Inferior parietal cortex (tissue), 1 donor: ENCODE measurements at regions not wholly inside any gene's neighbourhood (a gene's known extent, or its start where the extent isn't known, plus 50 kb on each side); places are given as distances from the start of the nearest gene placed in this dataset.
"Not testable (repeated sequence)": the region's sequence is repeated elsewhere in the genome, so short reads cannot be mapped to it uniquely, and the experiment has no call there.

Experiments
- DNase-seq: peaks from one replicate; pipeline ENCODE4 v3.0.0-alpha.2; 2016; ENCODE audit errors: extremely low spot score

- DNase-seq, result no peak
Measured at GRCh38 chr6:165793287-165793825, 130.3 kb upstream of the PDE10A start.

GRCh38 chr6:165791876-165792437 lies 128.9 kb upstream of the PDE10A start:
- DNase-seq, result no peak

GRCh38 chr6:165791306-165791705 lies 128.3 kb upstream of the PDE10A start:
- no peak for DNase-seq

- no peak for DNase-seq
Measured at GRCh38 chr6:165782812-165783211, 119.8 kb upstream of the PDE10A start.

GRCh38 chr6:165782134-165782533 lies 119.1 kb upstream of the PDE10A start:
- DNase-seq, result no peak

- no peak for DNase-seq
Measured at GRCh38 chr6:165777680-165778079, 114.6 kb upstream of the PDE10A start.

- DNase-seq, result no peak
Measured at GRCh38 chr6:165776691-165777090, 113.7 kb upstream of the PDE10A start.

GRCh38 chr6:165775721-165776120 lies 112.7 kb upstream of the PDE10A start:
- no peak for DNase-seq

- no peak for DNase-seq
Measured at GRCh38 chr6:165774903-165775601, 112.0 kb upstream of the PDE10A start.

GRCh38 chr6:165770397-165771082 lies 107.5 kb upstream of the PDE10A start:
- DNase-seq, result no peak

GRCh38 chr6:165769884-165770283 lies 106.8 kb upstream of the PDE10A start:
- no peak for DNase-seq

- no peak for DNase-seq
Measured at GRCh38 chr6:165769401-165769800, 106.4 kb upstream of the PDE10A start.

- DNase-seq, result no peak
Measured at GRCh38 chr6:165768961-165769360, 105.9 kb upstream of the PDE10A start.

- DNase-seq, result no peak
Measured at GRCh38 chr6:165767228-165767627, 104.2 kb upstream of the PDE10A start.

GRCh38 chr6:165766457-165766856 lies 103.4 kb upstream of the PDE10A start:
- no peak for DNase-seq

- no peak for DNase-seq
Measured at GRCh38 chr6:165766026-165766425, 103.0 kb upstream of the PDE10A start.

- not testable (repeated sequence) for DNase-seq
Measured at GRCh38 chr6:165765256-165765655, 102.2 kb upstream of the PDE10A start.

GRCh38 chr6:165762876-165763275 lies 99.8 kb upstream of the PDE10A start:
- no peak for DNase-seq

- no peak for DNase-seq
Measured at GRCh38 chr6:165762125-165762524, 99.1 kb upstream of the PDE10A start.

GRCh38 chr6:165760803-165761185 lies 97.8 kb upstream of the PDE10A start:
- no peak for DNase-seq

- DNase-seq, result no peak
Measured at GRCh38 chr6:165760126-165760802, 97.2 kb upstream of the PDE10A start.

- DNase-seq, result no peak
Measured at GRCh38 chr6:165758441-165758840, 95.4 kb upstream of the PDE10A start.
